Cardiac muscle cell (in vitro differentiated cells and primary cell): ENCODE measurements at regions not wholly inside any gene's neighbourhood (a gene's known extent, or its start where the extent isn't known, plus 50 kb on each side); places are given as distances from the start of the nearest gene placed in this dataset.
"Not testable (repeated sequence)": the region's sequence is repeated elsewhere in the genome, so short reads cannot be mapped to it uniquely, and the experiment has no call there.

ENCODE experiments used
- DNase-seq, 2 donors: peaks; one replicate each; pipeline versions ENCODE4 v3.0.0 to v3.0.0-alpha.2; 2010 to 2017; ENCODE audit warnings: low read depth in 1 of 2, low spot score in 1 of 2
- H3K27ac ChIP-seq: fragments of 200-600 bp; sonication (generic); 2 replicates; pipeline ENCODE4 v1.5.1; 2016
- H3K27me3 ChIP-seq: fragments of 200-600 bp; sonication (generic); 2 replicates; pipeline ENCODE4 v1.6.0; 2016; ENCODE audit warnings: control low read depth
- H3K36me3 ChIP-seq: fragments of 200-600 bp; sonication (generic); 2 replicates; pipeline ENCODE4 v1.5.1; 2016; ENCODE audit warnings: control low read depth
- H3K4me1 ChIP-seq: fragments of 200-600 bp; sonication (generic); 2 replicates; pipeline ENCODE4 v1.8.1; 2017; ENCODE audit warnings: low read depth, mild to moderate bottlenecking, mixed run types
- H3K4me3 ChIP-seq: fragments of 200-600 bp; sonication (generic); 2 replicates; pipeline ENCODE4 v1.5.1; 2016; ENCODE audit warnings: mild to moderate bottlenecking
- H3K9me3 ChIP-seq: fragments of 200-600 bp; sonication (generic); 2 replicates; pipeline ENCODE4 v1.5.1; 2017; ENCODE audit warnings: low read depth, mild to moderate bottlenecking, control low read depth
- TF ChIP-seq, protein P1 (sequence below): IDR thresholded peaks from 2 replicates; pipeline ENCODE4 v1.5.1; 2012; ENCODE audit warnings: low read depth, mild to moderate bottlenecking, low read length

DNA sequence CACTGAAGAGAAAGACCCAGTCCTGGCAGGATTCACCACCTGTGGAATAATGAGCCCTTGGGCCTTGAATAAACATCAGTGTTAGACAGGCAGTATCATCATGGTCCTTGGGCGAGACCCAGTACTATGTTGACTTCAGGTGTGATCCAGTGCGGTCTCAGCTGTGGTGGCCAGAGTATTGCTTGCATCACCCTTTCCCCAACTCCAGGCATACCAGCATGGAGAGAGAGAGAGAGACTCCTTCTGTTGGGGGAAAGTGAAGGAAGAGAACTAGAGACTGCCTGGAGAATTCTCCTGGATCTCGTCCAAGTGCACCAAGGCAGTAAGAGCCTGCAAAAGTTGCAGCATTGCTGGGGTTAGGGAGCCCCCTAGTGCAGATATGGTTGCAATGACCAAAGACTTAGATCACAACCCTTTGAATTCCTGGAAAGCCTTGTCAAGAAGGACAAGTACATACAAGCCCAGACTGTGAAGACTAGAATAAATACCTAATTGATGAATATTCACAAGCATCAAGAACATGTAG, 61.1 kb upstream of the VAMP7 start:
- Histone ChIP-seq H3K9me3 (no peaks in the 10 kb centered on the region), H3K27ac (no peak overlapping the region), H3K4me1 (no peaks in the 10 kb centered on the region), H3K4me3 (no peak overlapping the region), H3K27me3 (no peaks in the 10 kb centered on the region), H3K36me3 (no peaks in the 10 kb centered on the region)
- peak; percentile 75 to 88 for DNase-seq
- TF ChIP-seq, protein P1, sequence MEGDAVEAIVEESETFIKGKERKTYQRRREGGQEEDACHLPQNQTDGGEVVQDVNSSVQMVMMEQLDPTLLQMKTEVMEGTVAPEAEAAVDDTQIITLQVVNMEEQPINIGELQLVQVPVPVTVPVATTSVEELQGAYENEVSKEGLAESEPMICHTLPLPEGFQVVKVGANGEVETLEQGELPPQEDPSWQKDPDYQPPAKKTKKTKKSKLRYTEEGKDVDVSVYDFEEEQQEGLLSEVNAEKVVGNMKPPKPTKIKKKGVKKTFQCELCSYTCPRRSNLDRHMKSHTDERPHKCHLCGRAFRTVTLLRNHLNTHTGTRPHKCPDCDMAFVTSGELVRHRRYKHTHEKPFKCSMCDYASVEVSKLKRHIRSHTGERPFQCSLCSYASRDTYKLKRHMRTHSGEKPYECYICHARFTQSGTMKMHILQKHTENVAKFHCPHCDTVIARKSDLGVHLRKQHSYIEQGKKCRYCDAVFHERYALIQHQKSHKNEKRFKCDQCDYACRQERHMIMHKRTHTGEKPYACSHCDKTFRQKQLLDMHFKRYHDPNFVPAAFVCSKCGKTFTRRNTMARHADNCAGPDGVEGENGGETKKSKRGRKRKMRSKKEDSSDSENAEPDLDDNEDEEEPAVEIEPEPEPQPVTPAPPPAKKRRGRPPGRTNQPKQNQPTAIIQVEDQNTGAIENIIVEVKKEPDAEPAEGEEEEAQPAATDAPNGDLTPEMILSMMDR, result peak; percentile 60

DNA sequence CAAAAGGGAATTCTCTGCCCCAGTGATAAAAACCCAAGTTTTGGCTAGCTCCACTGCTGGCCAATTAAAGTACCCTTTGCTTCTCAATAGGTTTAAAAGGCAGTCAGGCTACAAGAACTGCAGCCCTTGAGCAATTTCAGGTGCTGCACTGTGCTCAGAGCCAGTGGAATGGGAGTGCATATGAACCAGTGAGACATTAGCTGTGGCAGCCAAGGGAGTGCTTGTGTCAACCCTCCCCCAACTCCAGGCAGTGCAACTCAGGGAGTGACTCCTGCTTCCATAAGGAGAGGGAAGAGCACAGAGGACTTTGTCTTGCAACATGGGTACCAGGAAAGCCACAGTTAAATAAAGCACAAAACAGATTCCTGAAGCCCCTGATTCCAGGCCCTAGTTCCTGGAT, 61.6 kb upstream of the VAMP7 start:
- Histone ChIP-seq H3K9me3 (no peaks in the 10 kb centered on the region), H3K36me3 (no peaks in the 10 kb centered on the region), H3K4me1 (no peaks in the 10 kb centered on the region), H3K4me3 (no peak overlapping the region), H3K27me3 (no peaks in the 10 kb centered on the region), H3K27ac (no peak overlapping the region)
- TF ChIP-seq, protein P1, result no peak
- peak in 1 of 2 donors; percentile 0 for DNase-seq

DNA sequence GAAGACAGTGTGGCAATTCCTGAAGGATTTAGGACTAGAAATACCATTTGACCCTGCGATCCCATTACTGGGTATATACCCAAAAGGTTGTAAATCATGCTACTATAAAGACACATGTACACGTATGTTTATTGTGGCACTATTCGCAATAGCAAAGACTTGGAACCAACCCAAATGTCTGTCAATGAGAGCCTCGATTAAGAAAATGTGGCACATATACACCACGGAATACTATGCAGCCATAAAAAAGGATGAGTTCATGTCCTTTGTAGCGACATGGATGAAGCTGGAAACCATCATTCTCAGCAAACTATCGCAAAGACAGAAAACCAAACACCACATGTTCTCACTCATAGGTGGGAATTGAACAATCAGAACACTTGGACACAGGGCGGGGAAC, 66.8 kb upstream of the VAMP7 start:
- not testable (repeated sequence) for H3K4me3 ChIP-seq, H3K4me1 ChIP-seq, H3K9me3 ChIP-seq, H3K27ac ChIP-seq, DNase-seq, H3K27me3 ChIP-seq, H3K36me3 ChIP-seq

DNA sequence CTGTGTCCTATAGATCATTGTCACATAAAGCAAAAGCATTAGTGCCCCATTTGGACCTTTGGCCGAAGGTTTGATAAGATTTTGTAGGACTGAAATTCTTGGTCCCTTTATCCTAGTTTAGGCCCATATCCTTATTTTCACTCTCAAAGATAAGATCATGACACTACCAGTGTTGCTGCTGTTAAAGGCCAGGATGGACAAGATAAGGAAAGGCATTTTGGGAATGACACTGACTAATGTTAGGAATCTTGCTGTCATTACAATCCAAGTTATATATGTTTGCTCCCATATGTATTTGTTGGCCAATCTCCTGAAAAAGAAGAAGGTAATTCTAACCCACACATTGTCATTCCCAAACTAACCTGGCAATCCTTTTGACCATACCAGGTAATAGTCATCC, 101.3 kb upstream of the VAMP7 start:
- H3K4me3 ChIP-seq, result no peak overlapping the region
- H3K27me3 ChIP-seq, result no peaks in the 10 kb centered on the region
- H3K9me3 ChIP-seq, result no peaks in the 10 kb centered on the region
- no peaks in the 10 kb centered on the region for H3K36me3 ChIP-seq
- no peaks in the 10 kb centered on the region for H3K4me1 ChIP-seq
- TF ChIP-seq, protein P1, result no peak
- DNase-seq, result no peak
- no peak overlapping the region for H3K27ac ChIP-seq

DNA sequence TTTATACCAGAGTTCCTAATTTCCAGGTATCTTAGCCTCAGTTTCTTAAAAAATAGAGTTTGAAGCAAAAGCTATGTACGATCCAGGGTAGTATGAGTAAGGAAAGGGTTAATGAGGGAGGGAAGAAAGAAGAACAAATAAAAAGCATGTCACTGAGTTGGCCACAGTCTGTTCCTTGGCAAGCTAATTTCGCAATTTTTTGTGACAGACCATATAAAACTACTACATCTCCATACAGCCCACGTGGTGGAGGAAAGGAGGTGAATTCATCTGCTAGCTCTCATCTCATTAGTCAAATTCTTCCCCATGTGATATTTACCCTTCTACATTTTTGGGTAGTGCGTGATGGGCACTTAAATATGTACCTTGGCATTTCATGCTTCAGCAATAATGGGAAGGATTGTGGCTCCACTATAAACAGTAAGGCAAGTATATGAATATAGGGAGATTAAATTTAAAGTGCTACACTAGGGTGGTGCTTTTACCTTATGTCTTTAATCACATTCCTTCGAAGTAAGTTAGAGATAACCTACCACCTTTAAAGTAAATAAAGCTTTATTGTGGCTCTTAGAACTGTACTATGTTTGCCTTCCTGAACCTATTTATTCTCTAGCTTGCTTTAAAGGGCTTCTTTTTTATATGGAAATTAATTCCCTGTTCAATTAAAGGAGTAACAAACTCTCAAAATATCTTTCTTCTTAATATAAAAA, 102.1 kb upstream of the VAMP7 start:
- no peaks in the 10 kb centered on the region for H3K36me3 ChIP-seq
- no peaks in the 10 kb centered on the region for H3K9me3 ChIP-seq
- H3K4me1 ChIP-seq, result no peaks in the 10 kb centered on the region
- DNase-seq, result no peak
- H3K27me3 ChIP-seq, result no peaks in the 10 kb centered on the region
- TF ChIP-seq, protein P1, result no peak
- no peak overlapping the region for H3K27ac ChIP-seq
- no peak overlapping the region for H3K4me3 ChIP-seq

DNA sequence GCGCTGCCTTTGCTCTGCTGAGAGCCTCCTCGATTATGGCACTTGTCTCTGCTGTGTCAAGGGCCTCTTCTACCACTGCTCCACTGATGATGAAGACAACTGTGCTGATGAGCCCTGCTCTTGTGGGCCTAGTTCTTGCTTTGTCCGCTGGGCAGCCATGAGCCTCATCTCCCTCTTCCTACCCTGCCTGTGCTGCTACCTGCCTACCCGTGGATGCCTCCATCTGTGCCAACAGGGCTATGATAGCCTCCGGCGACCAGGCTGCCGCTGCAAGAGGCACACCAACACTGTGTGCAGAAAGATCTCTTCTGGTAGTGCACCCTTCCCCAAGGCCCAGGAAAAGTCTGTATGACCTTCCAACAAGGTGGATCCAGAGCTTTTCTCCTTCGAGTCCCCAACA, 106.8 kb upstream of the VAMP7 start:
- DNase-seq, result no peak
- TF ChIP-seq, protein P1, result no peak
- Histone ChIP-seq H3K27ac (no peak overlapping the region), H3K4me3 (no peak overlapping the region), H3K36me3 (no peaks in the 10 kb centered on the region), H3K27me3 (no peaks in the 10 kb centered on the region), H3K9me3 (no peaks in the 10 kb centered on the region), H3K4me1 (no peaks in the 10 kb centered on the region)
